NCI-H524 (cell line): ENCODE measurements at regions not wholly inside any gene's neighbourhood (a gene's known extent, or its start where the extent isn't known, plus 50 kb on each side); places are given as distances from the start of the nearest gene placed in this dataset.
"Not testable (repeated sequence)": the region's sequence is repeated elsewhere in the genome, so short reads cannot be mapped to it uniquely, and the experiment has no call there.

Experiments
- DNase-seq, 2 experiments: peaks; one replicate each; lab custom pipeline; 2025; lab: John Stamatoyannopoulos, UW

DNA sequence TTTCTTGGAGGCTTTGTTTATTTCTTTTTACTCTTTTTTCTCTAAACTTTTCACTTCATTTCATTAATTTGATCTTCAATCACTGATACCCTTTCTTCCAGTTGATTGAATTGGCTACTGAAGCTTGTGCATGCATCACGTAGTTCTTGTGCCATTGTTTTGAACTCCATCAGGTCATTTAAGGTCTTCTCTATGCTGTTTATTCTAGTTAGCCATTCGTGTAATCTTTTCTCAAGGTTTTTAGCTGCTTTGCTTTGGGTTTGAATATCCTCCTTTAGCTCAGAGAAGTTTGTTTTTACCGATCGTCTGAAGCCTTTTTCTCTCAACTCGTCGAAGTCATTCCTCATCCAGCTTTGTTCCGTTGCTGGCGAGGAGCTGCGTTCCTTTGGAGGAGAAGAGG, 189.9 kb downstream of the TTC6 start:
- not testable (repeated sequence) for DNase-seq

DNA sequence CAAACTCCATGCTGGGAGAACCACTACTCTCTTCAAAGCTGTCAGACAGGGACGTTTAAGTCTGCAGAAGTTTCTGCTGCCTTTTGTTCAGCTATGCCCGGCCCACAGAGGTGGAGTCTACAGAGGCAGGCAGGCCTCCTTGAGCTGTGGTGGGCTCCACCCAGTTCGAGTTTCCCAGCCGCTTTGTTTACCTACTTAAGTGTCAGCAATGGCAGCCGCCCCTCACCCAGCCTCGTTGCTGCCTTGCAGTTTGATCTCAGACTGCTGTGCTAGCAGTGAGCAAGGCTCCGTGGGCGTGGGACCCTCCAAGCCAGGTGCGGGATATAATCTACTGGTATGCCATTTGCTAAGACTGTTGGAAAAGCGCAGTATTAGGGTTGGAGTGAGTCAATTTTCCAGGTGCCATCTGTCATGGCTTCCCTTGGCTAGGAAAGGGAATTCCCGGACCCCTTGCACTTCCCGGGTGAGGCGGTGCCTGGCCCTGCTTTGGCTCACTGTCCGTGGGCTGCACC, 190.7 kb downstream of the TTC6 start:
- DNase-seq = not testable (repeated sequence)

DNA sequence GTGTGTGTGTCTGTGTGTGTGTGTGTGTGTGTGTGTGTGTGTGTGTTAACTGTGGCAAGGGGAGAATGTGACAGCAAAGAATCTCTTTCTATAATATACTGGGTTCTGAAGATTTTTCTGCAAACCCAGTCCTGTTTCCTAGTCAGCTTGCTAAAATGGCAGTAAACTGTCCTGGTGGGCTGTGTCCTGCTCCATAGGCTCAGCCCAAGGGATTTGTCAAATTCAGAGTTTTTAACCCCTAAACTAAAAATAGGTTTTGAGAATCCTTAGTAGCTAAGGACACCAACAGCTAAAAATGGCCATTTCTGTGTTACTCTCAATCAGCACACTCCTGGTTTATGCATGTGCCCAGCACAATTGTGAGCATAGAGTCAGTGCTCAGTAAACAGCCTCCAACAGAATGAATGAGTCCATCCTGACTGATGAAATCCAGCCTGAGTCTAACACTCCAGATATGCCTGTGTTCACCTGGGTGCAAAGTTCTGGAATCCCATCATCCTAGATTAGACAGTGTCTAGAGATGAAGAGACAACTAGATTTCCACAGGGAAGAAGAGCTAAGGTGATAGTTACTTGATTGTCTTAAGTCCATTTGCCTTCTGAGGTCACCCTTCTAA, 192.6 kb downstream of the TTC6 start:
- no peak for DNase-seq

DNA sequence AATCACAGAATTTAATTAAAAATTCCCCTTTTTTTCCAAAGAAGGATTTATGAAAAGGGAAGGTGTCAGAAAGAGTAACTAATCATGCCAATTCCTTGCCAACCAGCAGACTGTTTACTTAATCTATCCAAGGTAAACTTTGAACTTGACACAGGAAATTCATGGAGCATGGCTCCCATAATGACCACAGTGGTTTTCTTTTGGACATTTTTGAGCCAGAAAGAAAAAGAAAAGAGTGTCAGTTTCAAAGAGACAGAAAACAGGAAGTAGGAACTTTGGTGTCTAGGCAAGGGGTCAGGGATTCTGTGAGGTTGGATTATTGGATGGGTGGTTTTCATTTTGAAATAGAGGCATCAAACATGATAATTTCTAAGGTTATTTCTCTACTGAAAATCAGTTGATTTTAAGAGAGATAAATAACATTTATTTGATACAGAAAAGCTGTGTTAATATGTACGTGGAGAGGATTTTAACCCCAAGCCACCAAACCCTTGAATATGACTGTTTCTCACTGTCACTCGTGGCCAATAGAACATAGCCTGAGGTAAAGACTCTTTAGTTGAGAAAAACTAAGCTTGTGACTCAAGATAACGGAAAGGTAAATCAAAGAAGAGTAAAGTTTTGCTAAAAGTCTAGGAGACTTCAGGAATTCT, 196.1 kb downstream of the TTC6 start:
- no peak for DNase-seq

DNA sequence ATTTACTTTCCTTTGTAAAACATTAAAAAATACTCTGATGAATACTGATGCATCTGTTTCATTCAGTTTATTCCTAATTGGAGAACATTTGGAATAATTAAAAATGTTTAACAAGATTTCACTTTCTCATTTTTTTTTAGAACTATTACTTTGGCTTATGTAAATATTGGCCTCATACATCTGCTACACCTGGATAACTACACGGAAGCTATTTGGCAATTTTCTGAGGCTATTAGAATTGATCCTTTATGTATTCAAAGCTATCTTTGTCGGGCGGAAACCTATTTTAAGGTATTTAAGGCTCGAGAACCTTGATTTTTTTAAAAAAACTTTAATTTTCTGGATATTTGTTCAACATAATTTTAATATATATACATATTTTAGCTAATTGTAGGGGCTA, 196.7 kb downstream of the TTC6 start:
- no peak for DNase-seq

DNA sequence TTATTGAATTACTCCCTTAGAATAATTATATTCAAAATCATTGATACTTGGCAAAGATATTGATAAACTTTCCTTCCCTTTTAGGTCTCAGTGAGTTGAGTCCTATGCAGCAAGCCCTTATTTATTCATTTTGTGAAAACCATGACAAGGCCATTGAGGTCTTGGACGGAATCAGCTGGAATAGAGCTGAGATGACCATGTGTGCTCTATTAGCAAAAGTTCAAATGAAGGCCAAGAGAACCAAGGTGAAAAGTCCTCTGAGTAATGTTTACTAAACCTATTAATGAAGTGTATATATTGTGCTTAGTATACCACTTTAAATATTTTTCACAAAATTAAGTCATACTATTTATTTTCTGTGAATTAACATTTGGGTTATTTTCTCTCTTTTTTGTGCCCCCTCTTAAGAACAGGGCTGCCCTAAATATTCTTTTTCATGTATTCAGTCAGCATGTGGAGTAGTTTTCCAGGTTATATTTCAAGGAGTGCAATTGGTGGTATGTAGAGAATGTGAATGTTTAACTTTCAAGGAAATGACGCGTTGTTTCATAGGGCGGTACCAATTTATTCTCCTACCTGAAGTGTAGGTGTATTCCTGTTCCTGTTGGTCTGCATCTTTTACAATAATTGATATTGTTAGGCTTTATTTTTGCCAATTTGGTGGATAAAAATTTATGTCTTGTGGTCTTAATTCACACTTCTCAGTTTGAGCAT, 201.4 kb downstream of the TTC6 start:
- no peak for DNase-seq

DNA sequence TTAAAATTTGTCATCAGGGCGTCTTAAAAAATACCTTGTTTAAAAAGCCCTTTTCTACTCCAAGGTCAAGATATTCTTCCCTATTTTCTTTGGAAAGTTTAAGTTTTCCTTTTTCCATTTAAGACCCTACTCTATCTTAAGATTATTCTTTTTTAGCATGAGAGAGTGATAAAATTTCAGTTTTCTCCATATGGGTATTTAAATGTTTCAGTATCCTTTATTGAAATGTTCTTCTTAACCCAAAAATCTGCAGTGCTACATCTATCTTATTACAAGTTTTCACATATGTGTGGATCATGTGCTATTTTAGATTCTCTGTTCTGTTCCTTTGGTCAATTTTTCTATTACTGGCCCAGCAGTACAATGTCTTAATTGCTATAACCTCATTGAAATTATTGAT, 202.2 kb downstream of the TTC6 start:
- DNase-seq = no peak

DNA sequence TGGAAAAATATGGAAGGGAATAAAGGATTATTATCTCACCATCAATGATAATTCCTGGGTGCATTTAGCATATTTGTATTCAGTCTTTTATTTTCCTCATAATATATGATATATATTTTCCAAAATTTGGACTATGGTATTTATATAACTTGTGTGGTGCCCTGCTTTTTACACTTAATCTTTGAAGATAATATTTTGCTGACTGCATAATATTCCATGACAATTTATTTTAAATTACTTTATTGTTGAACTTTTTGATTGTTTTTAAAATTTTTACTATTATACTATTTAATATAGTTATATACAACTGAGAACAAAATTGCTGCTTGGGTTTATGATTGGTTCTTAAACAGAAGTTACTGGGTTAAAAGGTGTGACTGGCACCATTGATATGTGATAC, 212.3 kb downstream of the TTC6 start:
- DNase-seq = no peak

DNA sequence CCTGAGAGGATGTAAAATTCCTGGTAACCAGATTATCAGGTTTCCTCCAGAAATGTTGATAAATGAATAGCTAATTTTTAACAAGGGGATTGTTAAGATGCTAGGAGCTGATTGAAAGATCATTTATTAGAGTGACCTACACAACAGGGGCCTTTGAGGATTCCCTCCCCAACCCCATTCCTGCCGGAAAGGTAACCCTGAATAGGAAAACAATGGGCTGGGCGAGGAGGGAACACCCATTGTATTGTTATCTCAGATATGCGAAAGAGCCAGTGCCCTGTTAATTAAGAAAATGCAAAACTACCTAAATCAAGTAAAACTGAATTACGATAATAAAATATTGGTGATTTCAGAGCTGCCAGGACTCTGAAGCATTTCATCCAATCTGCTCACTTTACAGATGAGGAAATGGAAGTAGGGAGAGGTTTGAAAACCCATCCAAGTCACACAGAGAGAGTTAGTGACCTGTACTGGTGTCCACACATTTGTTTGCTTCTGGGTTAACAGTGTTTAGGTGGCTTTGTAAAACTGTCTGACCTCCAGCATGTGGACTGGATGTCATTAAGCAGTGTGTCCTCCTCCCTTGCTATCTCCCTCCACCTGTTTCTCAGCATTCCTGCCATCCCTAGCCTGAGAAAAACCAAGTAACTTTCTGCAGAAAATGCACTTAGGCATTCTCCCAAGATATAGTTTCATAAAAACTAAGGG, 214.8 kb downstream of the TTC6 start:
- peak in 1 of 2 experiments; percentile 23 for DNase-seq

DNA sequence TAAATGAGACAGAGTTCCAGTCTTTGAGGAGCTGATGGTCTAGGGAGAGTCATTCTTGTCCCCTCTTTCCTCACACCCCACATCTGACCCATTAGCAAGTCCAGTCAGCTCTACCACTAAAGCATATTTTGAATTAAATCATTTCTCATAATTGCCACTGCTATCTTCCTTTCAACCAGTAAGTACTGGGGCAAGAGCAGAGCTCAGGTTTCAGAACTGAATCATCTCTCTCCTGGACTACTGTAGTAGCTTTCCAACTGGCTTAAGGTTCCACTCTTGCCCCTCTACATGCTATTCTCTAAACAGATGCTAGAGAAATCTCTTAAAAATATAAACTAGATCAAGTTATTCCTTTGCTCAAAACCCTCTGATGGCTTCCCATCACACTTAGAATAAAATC, 218.3 kb downstream of the TTC6 start:
- peak in 1 of 2 experiments; percentile 52 for DNase-seq

DNA sequence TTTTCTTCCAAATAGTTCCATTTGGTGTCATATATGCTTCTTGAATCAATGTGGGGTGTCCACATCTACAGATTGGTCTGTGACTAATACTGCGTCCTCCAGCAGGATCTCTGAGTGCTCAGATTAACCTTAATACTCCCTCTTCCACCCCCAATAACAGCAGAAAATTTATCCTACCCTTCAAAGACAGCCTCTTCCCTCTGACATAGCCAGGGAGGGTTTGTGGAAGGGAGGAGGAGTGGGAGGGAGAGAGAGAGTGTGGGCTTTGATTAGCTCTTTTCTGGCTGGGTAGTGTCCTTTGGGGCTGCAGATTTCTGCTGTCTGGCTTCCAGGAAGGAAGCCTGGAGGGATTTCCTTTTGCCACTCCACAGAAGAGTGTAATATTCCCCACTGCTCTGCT, 220.7 kb downstream of the TTC6 start:
- peak in 1 of 2 experiments; percentile 39 for DNase-seq

DNA sequence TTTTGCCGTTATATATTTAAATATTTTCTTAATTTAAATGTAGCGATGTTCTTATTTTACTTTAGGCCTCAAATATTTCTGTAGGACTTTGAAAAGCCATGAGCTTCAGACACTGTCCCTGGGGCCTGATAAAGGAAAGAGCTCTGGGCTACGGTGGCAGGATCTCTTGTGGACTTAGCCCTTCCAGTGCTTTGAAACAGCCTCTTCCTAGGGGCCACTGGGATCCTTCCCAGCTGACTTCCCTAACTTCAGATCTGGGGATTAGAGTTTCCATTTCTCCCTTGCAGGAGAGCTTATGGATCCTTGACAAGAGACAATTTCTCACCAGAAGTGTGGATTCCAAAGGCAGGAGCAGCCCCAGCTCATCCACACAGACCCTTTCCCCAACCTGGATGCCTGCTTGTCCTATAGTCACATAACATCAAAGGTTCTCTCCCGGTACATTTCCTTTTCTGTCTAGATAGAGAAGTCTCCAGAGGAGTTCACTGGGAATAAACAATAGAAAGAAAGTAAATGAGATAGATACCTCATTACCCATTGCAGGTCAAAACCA, 221.4 kb downstream of the TTC6 start:
- DNase-seq = no peak

DNA sequence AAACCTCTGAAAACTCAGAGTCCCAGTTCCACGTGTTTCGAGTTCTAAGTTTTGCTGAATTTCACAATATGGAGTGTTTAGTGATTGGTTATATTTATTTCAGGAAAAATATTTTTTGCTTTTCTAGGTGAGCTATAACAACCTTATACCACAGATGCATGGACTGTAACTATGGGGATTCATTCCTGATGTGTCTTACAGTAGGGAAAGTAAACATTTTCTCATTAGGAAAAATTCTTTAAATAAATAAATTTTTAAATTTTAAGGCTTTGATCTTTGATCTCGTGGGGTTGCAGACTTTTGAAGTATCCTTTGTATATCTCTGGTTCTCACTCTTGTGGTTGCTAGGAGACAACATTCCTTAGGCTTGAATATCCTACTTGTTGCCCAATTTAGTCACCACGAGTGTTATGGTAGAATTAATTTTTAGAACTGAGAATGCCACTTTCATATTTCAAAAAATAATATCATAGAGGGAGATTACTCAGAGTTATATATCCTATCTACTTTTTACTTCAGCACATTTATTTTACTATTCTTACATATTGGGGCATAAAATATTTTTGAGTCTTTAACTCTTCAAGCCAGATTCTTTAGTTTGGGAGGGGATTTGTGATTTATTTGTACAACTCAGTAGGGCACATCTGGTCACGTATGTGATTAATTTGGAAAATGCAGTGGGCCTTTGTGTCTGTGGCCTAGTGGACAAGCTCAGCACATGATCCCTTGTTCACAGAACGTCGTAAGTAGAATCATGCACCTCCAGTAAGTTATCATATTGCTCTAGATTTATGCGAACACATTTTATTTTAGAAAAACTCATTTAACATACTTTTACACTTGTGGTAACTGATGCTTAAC, 224.0 kb downstream of the TTC6 start:
- no peak for DNase-seq

DNA sequence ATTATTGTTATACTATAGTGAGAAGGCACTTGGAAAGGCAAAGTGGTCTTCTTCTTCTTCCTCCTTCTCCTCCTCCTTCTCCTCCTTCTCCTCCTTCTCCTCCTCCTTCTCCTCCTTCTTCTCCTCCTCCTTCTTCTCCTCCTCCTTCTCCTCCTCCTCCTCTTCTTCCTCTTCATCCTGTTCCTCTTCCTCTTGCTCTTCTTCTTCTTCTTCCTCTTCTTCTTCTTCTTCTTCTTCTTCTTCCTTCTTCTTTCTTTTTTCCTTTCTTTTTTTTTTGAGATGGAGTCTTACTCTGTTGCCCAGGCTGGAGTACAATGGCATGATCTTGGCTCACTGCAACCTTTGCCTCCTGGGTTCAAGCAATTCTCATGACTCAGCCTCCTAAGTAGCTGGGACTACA, 225.4 kb downstream of the TTC6 start:
- not testable (repeated sequence) for DNase-seq

DNA sequence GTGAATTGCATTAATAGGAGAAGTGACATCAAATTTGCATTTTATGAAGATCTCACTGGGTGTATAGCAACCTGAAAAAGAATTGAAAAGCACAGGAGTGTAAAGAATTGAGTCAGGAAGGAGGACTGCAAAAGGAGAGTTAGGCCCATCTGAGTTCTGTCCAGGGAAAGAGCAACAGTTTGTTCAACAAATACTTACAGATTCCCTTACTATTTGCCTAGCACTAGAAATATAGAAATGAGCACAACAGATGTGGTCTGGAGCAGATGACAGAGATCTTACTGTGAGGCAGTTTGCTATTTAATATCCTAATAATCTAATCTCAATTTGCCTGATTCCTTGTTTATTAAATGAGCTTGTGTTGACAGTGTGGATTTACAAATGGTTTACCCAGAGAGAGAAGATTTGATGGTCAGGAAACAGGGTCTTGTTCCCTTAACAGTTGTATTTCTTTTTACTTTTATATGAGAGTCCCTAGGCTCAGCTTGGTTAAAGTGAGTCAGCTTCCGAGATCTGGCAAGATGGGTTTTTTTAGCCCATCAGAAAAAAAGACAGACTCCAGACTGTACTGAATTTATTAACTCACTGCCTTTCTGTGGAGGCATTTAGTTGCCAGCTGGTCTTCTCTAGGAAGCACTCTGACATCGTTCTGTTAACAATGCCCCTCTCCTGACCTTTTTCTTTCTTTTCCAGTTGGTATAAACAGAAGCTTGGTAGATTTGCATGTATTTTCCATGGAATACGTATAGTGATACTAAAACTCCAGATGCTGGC, 229.7 kb downstream of the TTC6 start:
- DNase-seq = peak; percentile 20 to 50

DNA sequence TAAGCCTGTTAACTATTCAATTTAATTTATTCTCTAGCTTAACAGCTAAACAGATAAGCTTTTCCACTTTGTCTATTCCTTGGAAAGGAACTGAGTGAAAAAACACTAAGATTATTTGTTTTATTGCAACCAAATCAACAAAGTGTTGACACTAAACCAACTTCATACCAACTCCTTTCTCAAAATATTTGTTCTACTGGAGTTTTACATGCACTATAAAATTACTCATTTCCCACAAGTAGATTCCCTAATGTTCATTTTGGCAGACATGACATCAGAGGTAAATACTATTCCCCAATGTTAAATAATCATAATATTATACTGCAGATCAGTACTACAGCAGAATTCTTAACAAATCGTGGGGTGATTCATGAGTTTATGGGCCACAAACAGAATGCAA, 231.4 kb downstream of the TTC6 start:
- DNase-seq = no peak

DNA sequence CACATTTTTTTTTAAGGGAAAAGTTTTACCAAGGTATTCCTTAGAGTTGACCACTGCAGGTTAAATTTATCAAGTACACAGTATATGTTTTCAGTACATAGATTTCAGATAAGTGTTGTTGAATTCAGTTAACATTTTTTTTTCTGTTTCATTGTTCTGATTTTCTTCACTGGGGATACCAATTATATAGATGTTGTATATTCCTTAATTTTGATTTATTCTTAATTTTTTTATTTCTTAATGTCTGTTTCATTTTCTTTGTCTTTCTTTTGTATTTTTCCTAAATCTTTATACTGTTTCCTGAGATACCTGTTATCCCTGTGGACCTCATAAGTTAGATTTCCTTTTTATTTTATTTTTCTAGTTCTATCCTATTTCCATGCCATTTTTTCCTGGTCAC, 234.8 kb downstream of the TTC6 start:
- no peak for DNase-seq

DNA sequence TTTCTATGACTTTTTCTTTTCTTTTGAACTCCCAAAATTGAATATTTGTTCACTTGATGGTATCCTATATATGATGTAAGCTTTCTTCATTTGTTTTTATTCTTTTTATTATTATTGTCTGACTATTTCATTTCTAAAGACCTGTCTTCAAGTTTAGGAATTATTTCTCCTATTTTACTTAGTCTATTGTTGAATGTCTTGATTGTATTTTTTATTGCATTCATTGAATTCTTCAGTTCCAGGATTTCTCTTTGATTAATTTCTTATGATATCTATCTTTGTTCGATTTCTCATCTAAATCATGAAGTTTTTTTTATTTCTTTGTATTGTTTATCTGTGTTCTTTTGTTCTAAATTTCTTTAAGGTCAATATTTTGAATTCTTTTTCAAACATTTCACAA, 238.8 kb downstream of the TTC6 start:
- DNase-seq = peak in 1 of 2 experiments; percentile 10

DNA sequence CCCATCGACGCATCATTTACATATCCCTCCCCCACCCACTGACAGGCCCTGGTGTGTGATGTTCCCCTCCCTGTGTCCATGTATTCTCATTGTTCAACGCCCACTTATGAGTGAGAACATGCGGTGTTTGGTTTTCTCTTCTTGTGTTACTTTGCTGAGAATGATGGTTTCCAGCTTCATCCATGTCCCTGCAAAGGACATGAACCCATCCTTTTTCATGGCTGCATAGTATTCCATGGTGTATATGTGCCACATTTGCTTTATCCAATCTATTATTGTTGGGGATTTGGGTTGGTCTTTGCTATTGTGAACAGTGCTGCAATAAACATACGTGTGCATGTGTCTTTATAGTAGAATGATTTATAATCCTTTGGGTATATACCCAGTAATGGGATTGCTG, 243.3 kb downstream of the TTC6 start:
- not testable (repeated sequence) for DNase-seq

DNA sequence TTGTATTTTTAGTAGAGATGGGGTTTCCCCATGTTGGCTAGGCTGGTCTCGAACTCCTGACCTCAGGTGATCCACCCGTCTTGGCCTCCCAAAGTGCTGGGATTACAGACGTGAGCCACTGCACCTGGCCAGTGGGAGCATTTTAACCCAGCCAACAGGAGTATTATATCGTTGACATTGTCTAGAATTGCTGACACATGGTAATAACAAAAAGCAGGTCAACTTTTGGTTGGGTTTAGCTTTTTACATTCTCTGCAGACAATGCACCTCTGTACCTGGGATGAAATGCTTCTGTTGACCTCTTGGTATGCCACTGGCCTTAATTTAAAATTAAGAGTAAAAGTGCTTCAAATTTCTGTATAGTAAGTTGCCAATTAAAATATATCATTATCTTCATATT, 245.6 kb downstream of the TTC6 start:
- DNase-seq = not testable (repeated sequence)
